ENCODE measurements at regions not wholly inside any gene's neighbourhood (a gene's known extent, or its start where the extent isn't known, plus 50 kb on each side); places are given as distances from the start of the nearest gene placed in this dataset.

- Histone ChIP-seq H3K4me3 (ENCODE audit: low read depth, low read length) (no peak overlapping the region), H3K27me3 (peaks cover 35% of the 10 kb centered on the region), H3K36me3 (no peaks in the 10 kb centered on the region), H3K9me3 (no peaks in the 10 kb centered on the region), H3K4me1 (no peaks in the 10 kb centered on the region)
- no peak for TF ChIP-seq CTCF (IDR thresholded peaks at IDR 0.05; ENCODE audit: low read depth, low read length)
- DNase-seq, result no peak
Measured at GRCh38 chr14:56731187-56731586, 79.1 kb downstream of the OTX2 start.

- Histone ChIP-seq H3K36me3 (no peaks in the 10 kb centered on the region), H3K27me3 (peaks cover 37% of the 10 kb centered on the region), H3K4me1 (no peaks in the 10 kb centered on the region), H3K4me3 (ENCODE audit: low read depth, low read length) (no peak overlapping the region), H3K9me3 (no peaks in the 10 kb centered on the region)
- no peak for TF ChIP-seq CTCF (IDR thresholded peaks at IDR 0.05; ENCODE audit: low read depth, low read length)
- DNase-seq, result no peak
Measured at GRCh38 chr14:56730538-56731145, 79.6 kb downstream of the OTX2 start.

GRCh38 chr14:56724013-56724412 is 86.3 kb downstream of the OTX2 start:
- peaks cover 9% of the 10 kb centered on the region; the same call in 1 of the 2 replicates for H3K27me3 ChIP-seq
- TF ChIP-seq CTCF (IDR thresholded peaks at IDR 0.05; ENCODE audit: low read depth, low read length), result no peak
- H3K4me3 ChIP-seq (ENCODE audit: low read depth, low read length), result no peak overlapping the region
- H3K9me3 ChIP-seq, result no peaks in the 10 kb centered on the region
- no peak for DNase-seq
- no peaks in the 10 kb centered on the region for H3K36me3 ChIP-seq
- H3K4me1 ChIP-seq, result no peaks in the 10 kb centered on the region

- no peaks in the 10 kb centered on the region for H3K9me3 ChIP-seq
- H3K4me3 ChIP-seq (ENCODE audit: low read depth, low read length), result no peak overlapping the region
- no peak for DNase-seq
- no peak for TF ChIP-seq CTCF (IDR thresholded peaks at IDR 0.05; ENCODE audit: low read depth, low read length)
- no peaks in the 10 kb centered on the region for H3K36me3 ChIP-seq
- no peaks in the 10 kb centered on the region for H3K4me1 ChIP-seq
- peaks cover 6% of the 10 kb centered on the region; the same call in 1 of the 2 replicates for H3K27me3 ChIP-seq
Measured at GRCh38 chr14:56723418-56723817, 86.9 kb downstream of the OTX2 start.

GRCh38 chr14:56720703-56721460 is 89.4 kb downstream of the OTX2 start:
- H3K36me3 ChIP-seq, result no peaks in the 10 kb centered on the region
- no peaks in the 10 kb centered on the region for H3K4me1 ChIP-seq
- no peak overlapping the region for H3K4me3 ChIP-seq (ENCODE audit: low read depth, low read length)
- DNase-seq, result no peak
- H3K27me3 ChIP-seq, result no peaks in the 10 kb centered on the region; the same call in 1 of the 2 replicates
- H3K9me3 ChIP-seq, result no peaks in the 10 kb centered on the region
- no peak for TF ChIP-seq CTCF (IDR thresholded peaks at IDR 0.05; ENCODE audit: low read depth, low read length)

- H3K36me3 ChIP-seq, result no peaks in the 10 kb centered on the region
- H3K4me3 ChIP-seq (ENCODE audit: low read depth, low read length), result no peak overlapping the region
- no peaks in the 10 kb centered on the region for H3K4me1 ChIP-seq
- no peaks in the 10 kb centered on the region for H3K9me3 ChIP-seq
- DNase-seq, result no peak
- no peak for TF ChIP-seq CTCF (IDR thresholded peaks at IDR 0.05; ENCODE audit: low read depth, low read length)
- H3K27me3 ChIP-seq, result no peaks in the 10 kb centered on the region; the same call in 1 of the 2 replicates
Measured at GRCh38 chr14:56718312-56718711, 92.0 kb downstream of the OTX2 start.
